HAP-1 (cell line): ENCODE measurements at regions not wholly inside any gene's neighbourhood (a gene's known extent, or its start where the extent isn't known, plus 50 kb on each side); places are given as distances from the start of the nearest gene placed in this dataset.

Experiments
- DNase-seq, 2 experiments: peaks; one replicate each; pipeline ENCODE4 v3.0.0-alpha.2; 2016 to 2020; ENCODE audit warnings: low spot score in 2 of 2
- H3K27me3 ChIP-seq: fragments of 250-450 bp; sonication (Bioruptor Pico); 2 replicates; pipeline ENCODE4 v1.5.1; 2020; ENCODE audit warnings: low read depth, mild to moderate bottlenecking, moderate library complexity
- H3K36me3 ChIP-seq: fragments of 250-450 bp; sonication (Bioruptor Pico); replicated peaks from 2 replicates; pipeline ENCODE4 v1.5.1; 2020; ENCODE audit warnings: mild to moderate bottlenecking
- H3K4me1 ChIP-seq: fragments of 250-450 bp; sonication (Bioruptor Pico); 2 replicates; pipeline ENCODE4 v1.5.1; 2020; ENCODE audit warnings: mild to moderate bottlenecking
- H3K4me3 ChIP-seq: fragments of 250-450 bp; sonication (Bioruptor Pico); 2 replicates; pipeline ENCODE4 v1.5.1; 2020; ENCODE audit warnings: mild to moderate bottlenecking, moderate library complexity
- H3K9me3 ChIP-seq: fragments of 250-450 bp; sonication (Bioruptor Pico); 2 replicates; pipeline ENCODE4 v1.5.1; 2020; ENCODE audit warnings: mild to moderate bottlenecking, moderate library complexity
- in situ Hi-C: fragments of 300-500 bp; cut with MboI; formaldehyde crosslinking; loops from 3 replicates; pipeline ENCODE4 v1.14.3; 2020; ENCODE audit warnings: low sequenced_read_pairs, inconsistent platforms, mixed read lengths

- no peaks in the 10 kb centered on the region for H3K36me3 ChIP-seq
- DNase-seq, result no peak
- no peaks in the 10 kb centered on the region for H3K4me1 ChIP-seq
- H3K4me3 ChIP-seq, result no peak overlapping the region
- in situ Hi-C loops, result no loop called here
- H3K9me3 ChIP-seq, result no peaks in the 10 kb centered on the region
- no peaks in the 10 kb centered on the region for H3K27me3 ChIP-seq
Observed at GRCh38 chr1:199291022-199291740, 652.3 kb downstream of the PTPRC start.

- in situ Hi-C loops, result no loop called here
- Histone ChIP-seq H3K27me3 (no peaks in the 10 kb centered on the region), H3K4me3 (no peak overlapping the region), H3K9me3 (no peaks in the 10 kb centered on the region), H3K4me1 (no peaks in the 10 kb centered on the region), H3K36me3 (no peaks in the 10 kb centered on the region)
- DNase-seq, result no peak
Observed at GRCh38 chr1:199292896-199293295, 654.1 kb downstream of the PTPRC start.

- in situ Hi-C loops, result no loop called here
- Histone ChIP-seq H3K36me3 (no peaks in the 10 kb centered on the region), H3K27me3 (no peaks in the 10 kb centered on the region), H3K4me1 (no peaks in the 10 kb centered on the region), H3K4me3 (no peak overlapping the region), H3K9me3 (no peaks in the 10 kb centered on the region)
- DNase-seq, result no peak
Observed at GRCh38 chr1:199295107-199295506, 656.3 kb downstream of the PTPRC start.

- no peaks in the 10 kb centered on the region for H3K9me3 ChIP-seq
- in situ Hi-C loops, result no loop called here
- H3K4me3 ChIP-seq, result no peak overlapping the region
- no peak for DNase-seq
- no peaks in the 10 kb centered on the region for H3K36me3 ChIP-seq
- H3K4me1 ChIP-seq, result no peaks in the 10 kb centered on the region
- no peaks in the 10 kb centered on the region for H3K27me3 ChIP-seq
Observed at GRCh38 chr1:199297174-199297573, 658.3 kb downstream of the PTPRC start.

GRCh38 chr1:199297887-199298286 lies 659.0 kb downstream of the PTPRC start:
- no peaks in the 10 kb centered on the region for H3K27me3 ChIP-seq
- in situ Hi-C loops, result no loop called here
- H3K36me3 ChIP-seq, result no peaks in the 10 kb centered on the region
- H3K4me3 ChIP-seq, result no peak overlapping the region
- no peak for DNase-seq
- H3K4me1 ChIP-seq, result no peaks in the 10 kb centered on the region
- no peaks in the 10 kb centered on the region for H3K9me3 ChIP-seq

- DNase-seq, result no peak
- in situ Hi-C loops, result no loop called here
- H3K27me3 ChIP-seq, result no peaks in the 10 kb centered on the region
- H3K9me3 ChIP-seq, result no peaks in the 10 kb centered on the region
- no peaks in the 10 kb centered on the region for H3K36me3 ChIP-seq
- H3K4me3 ChIP-seq, result no peak overlapping the region
- no peaks in the 10 kb centered on the region for H3K4me1 ChIP-seq
Observed at GRCh38 chr1:199298825-199299224, 660.0 kb downstream of the PTPRC start.

GRCh38 chr1:199301472-199302217 lies 662.8 kb downstream of the PTPRC start:
- DNase-seq, result no peak
- in situ Hi-C loops, result no loop called here
- H3K4me3 ChIP-seq, result no peak overlapping the region
- H3K4me1 ChIP-seq, result no peaks in the 10 kb centered on the region
- H3K27me3 ChIP-seq, result no peaks in the 10 kb centered on the region
- H3K36me3 ChIP-seq, result no peaks in the 10 kb centered on the region
- no peaks in the 10 kb centered on the region for H3K9me3 ChIP-seq

GRCh38 chr1:199302554-199302953 lies 663.7 kb downstream of the PTPRC start:
- no peaks in the 10 kb centered on the region for H3K9me3 ChIP-seq
- H3K4me3 ChIP-seq, result no peak overlapping the region
- no peaks in the 10 kb centered on the region for H3K27me3 ChIP-seq
- in situ Hi-C loops, result no loop called here
- no peaks in the 10 kb centered on the region for H3K36me3 ChIP-seq
- DNase-seq, result no peak
- no peaks in the 10 kb centered on the region for H3K4me1 ChIP-seq

GRCh38 chr1:199303035-199303434 lies 664.2 kb downstream of the PTPRC start:
- in situ Hi-C loops, result no loop called here
- Histone ChIP-seq H3K27me3 (no peaks in the 10 kb centered on the region), H3K9me3 (no peaks in the 10 kb centered on the region), H3K4me3 (no peak overlapping the region), H3K36me3 (no peaks in the 10 kb centered on the region), H3K4me1 (no peaks in the 10 kb centered on the region)
- DNase-seq, result no peak

GRCh38 chr1:199305053-199305452 lies 666.2 kb downstream of the PTPRC start:
- no peaks in the 10 kb centered on the region; the same call in 1 of the 2 replicates for H3K27me3 ChIP-seq
- H3K9me3 ChIP-seq, result no peaks in the 10 kb centered on the region
- in situ Hi-C loops, result no loop called here
- no peaks in the 10 kb centered on the region for H3K4me1 ChIP-seq
- no peak for DNase-seq
- no peaks in the 10 kb centered on the region for H3K36me3 ChIP-seq
- H3K4me3 ChIP-seq, result no peak overlapping the region

GRCh38 chr1:199307496-199308264 lies 668.8 kb downstream of the PTPRC start:
- no peak for DNase-seq
- H3K36me3 ChIP-seq, result no peaks in the 10 kb centered on the region
- H3K4me1 ChIP-seq, result no peaks in the 10 kb centered on the region; the same call in 1 of the 2 replicates
- in situ Hi-C loops, result no loop called here
- H3K27me3 ChIP-seq, result no peaks in the 10 kb centered on the region; the same call in 1 of the 2 replicates
- H3K9me3 ChIP-seq, result no peaks in the 10 kb centered on the region
- no peak overlapping the region for H3K4me3 ChIP-seq

- DNase-seq, result no peak
- H3K27me3 ChIP-seq, result no peaks in the 10 kb centered on the region; the same call in 1 of the 2 replicates
- in situ Hi-C loops, result no loop called here
- no peaks in the 10 kb centered on the region; the same call in 1 of the 2 replicates for H3K4me1 ChIP-seq
- no peaks in the 10 kb centered on the region for H3K9me3 ChIP-seq
- H3K4me3 ChIP-seq, result no peak overlapping the region
- no peaks in the 10 kb centered on the region for H3K36me3 ChIP-seq
Observed at GRCh38 chr1:199308349-199308846, 669.6 kb downstream of the PTPRC start.

GRCh38 chr1:199310708-199311107 lies 671.9 kb downstream of the PTPRC start:
- no peaks in the 10 kb centered on the region for H3K9me3 ChIP-seq
- H3K27me3 ChIP-seq, result no peaks in the 10 kb centered on the region; the same call in 1 of the 2 replicates
- no peak for DNase-seq
- no peak overlapping the region for H3K4me3 ChIP-seq
- no peaks in the 10 kb centered on the region for H3K36me3 ChIP-seq
- in situ Hi-C loops, result no loop called here
- H3K4me1 ChIP-seq, result no peaks in the 10 kb centered on the region; the same call in 1 of the 2 replicates
